T-helper 17 cell (primary cell): ENCODE measurements at regions not wholly inside any gene's neighbourhood (a gene's known extent, or its start where the extent isn't known, plus 50 kb on each side); places are given as distances from the start of the nearest gene placed in this dataset.

ENCODE experiments used
- ATAC-seq: fragments of 150-1000 bp; cut with Tn5 transposase; 2 replicates; pipeline ENCODE4 v1.10.0; 2021; ENCODE audit warnings: mild to moderate bottlenecking, moderate library complexity
- DNase-seq, 3 donors: peaks; one replicate each; pipeline versions ENCODE4 v3.0.0 to v3.0.0-alpha.2; 2020 to 2021
- H3K9me3 ChIP-seq: one replicate; pipeline ENCODE4 v1.7.0; 2013; ENCODE audit warnings: low read length, mild to moderate bottlenecking; ENCODE audit not compliant: control insufficient read depth, poor library complexity, severe bottlenecking
- H3K27ac Mint-ChIP-seq: one replicate; pipeline ENCODE4 v1.8.0; 2022; ENCODE audit warnings: mild to moderate bottlenecking, moderate library complexity, mixed read lengths
- H3K27me3 Mint-ChIP-seq: one replicate; pipeline ENCODE4 v1.8.0; 2022; ENCODE audit warnings: mixed read lengths
- H3K36me3 Mint-ChIP-seq: one replicate; pipeline ENCODE4 v1.8.0; 2022; ENCODE audit warnings: low read depth, mixed read lengths
- H3K4me1 Mint-ChIP-seq: one replicate; pipeline ENCODE4 v1.8.0; 2022; ENCODE audit warnings: mild to moderate bottlenecking, mixed read lengths
- H3K4me3 Mint-ChIP-seq: one replicate; pipeline ENCODE4 v1.8.0; 2022; ENCODE audit warnings: mild to moderate bottlenecking, moderate library complexity, mixed read lengths

GRCh38 chrX:42140320-42140719 is 217.0 kb upstream of the CASK start:
- H3K4me3 Mint-ChIP-seq: no peak overlapping the region
- ATAC-seq: no peak
- no peak for DNase-seq
- no peaks in the 10 kb centered on the region for H3K36me3 Mint-ChIP-seq
- no peaks in the 10 kb centered on the region for H3K9me3 ChIP-seq
- no peaks in the 10 kb centered on the region for H3K27me3 Mint-ChIP-seq
- H3K4me1 Mint-ChIP-seq: no peaks in the 10 kb centered on the region
- H3K27ac Mint-ChIP-seq: no peak overlapping the region

- no peaks in the 10 kb centered on the region for H3K9me3 ChIP-seq
- Mint-ChIP-seq H3K27ac (no peak overlapping the region), H3K27me3 (no peaks in the 10 kb centered on the region), H3K4me1 (peaks cover 2% of the 10 kb centered on the region), H3K36me3 (no peaks in the 10 kb centered on the region), H3K4me3 (no peak overlapping the region)
- ATAC-seq (no peak), DNase-seq (no peak)
These were observed 212.4 kb upstream of the CASK start for GRCh38 chrX:42135583-42136228.

- ATAC-seq: no peak
- Mint-ChIP-seq H3K36me3 (no peaks in the 10 kb centered on the region), H3K4me1 (peaks cover 19% of the 10 kb centered on the region), H3K27ac (no peak overlapping the region), H3K4me3 (no peak overlapping the region), H3K27me3 (no peaks in the 10 kb centered on the region)
- DNase-seq: no peak
- H3K9me3 ChIP-seq: no peaks in the 10 kb centered on the region
These were observed 208.5 kb upstream of the CASK start for GRCh38 chrX:42131856-42132255.

- ATAC-seq: no peak
These were observed 205.9 kb upstream of the CASK start for GRCh38 chrX:42129022-42129940.

GRCh38 chrX:42128587-42128986 is 205.2 kb upstream of the CASK start:
- Mint-ChIP-seq H3K4me3 (peak overlapping the region; percentile 60), H3K36me3 (no peaks in the 10 kb centered on the region), H3K27ac (peak overlapping the region; percentile 80), H3K4me1 (peaks cover 19% of the 10 kb centered on the region), H3K27me3 (no peaks in the 10 kb centered on the region)
- DNase-seq (no peak), ATAC-seq (no peak)
- no peaks in the 10 kb centered on the region for H3K9me3 ChIP-seq

More at GRCh38 chrX:42129022-42129940, 205.9 kb upstream of the CASK start:
- Mint-ChIP-seq H3K36me3 (no peaks in the 10 kb centered on the region), H3K27ac (peak overlapping the region; percentile 80), H3K4me1 (peaks cover 19% of the 10 kb centered on the region), H3K4me3 (no peak overlapping the region), H3K27me3 (no peaks in the 10 kb centered on the region)
- H3K9me3 ChIP-seq: no peaks in the 10 kb centered on the region
- no peak for DNase-seq

- DNase-seq: no peak
- H3K9me3 ChIP-seq: no peaks in the 10 kb centered on the region
- Mint-ChIP-seq H3K4me3 (peak overlapping the region; percentile 60), H3K36me3 (no peaks in the 10 kb centered on the region), H3K4me1 (peaks cover 19% of the 10 kb centered on the region), H3K27ac (peak overlapping the region; percentile 80), H3K27me3 (no peaks in the 10 kb centered on the region)
- ATAC-seq: peak; percentile 67
These were observed 204.7 kb upstream of the CASK start for GRCh38 chrX:42128020-42128419.

GRCh38 chrX:42127563-42127962 is 204.2 kb upstream of the CASK start:
- no peaks in the 10 kb centered on the region for H3K27me3 Mint-ChIP-seq
- H3K36me3 Mint-ChIP-seq: no peaks in the 10 kb centered on the region
- ATAC-seq (no peak), DNase-seq (no peak)
- peak overlapping the region; percentile 15 for H3K4me3 Mint-ChIP-seq
- no peaks in the 10 kb centered on the region for H3K9me3 ChIP-seq
- peaks cover 19% of the 10 kb centered on the region for H3K4me1 Mint-ChIP-seq
- H3K27ac Mint-ChIP-seq: peak overlapping the region; percentile 80

- Mint-ChIP-seq H3K36me3 (no peaks in the 10 kb centered on the region), H3K4me3 (no peak overlapping the region), H3K27me3 (no peaks in the 10 kb centered on the region), H3K4me1 (peaks cover 5% of the 10 kb centered on the region), H3K27ac (no peak overlapping the region)
- no peak for DNase-seq
- H3K9me3 ChIP-seq: no peaks in the 10 kb centered on the region
- no peak for ATAC-seq
These were observed 200.0 kb upstream of the CASK start for GRCh38 chrX:42123369-42123768.

- no peak overlapping the region for H3K4me3 Mint-ChIP-seq
- no peaks in the 10 kb centered on the region for H3K36me3 Mint-ChIP-seq
- H3K4me1 Mint-ChIP-seq: peaks cover 5% of the 10 kb centered on the region
- H3K27me3 Mint-ChIP-seq: no peaks in the 10 kb centered on the region
- DNase-seq (no peak), ATAC-seq (no peak)
- H3K27ac Mint-ChIP-seq: no peak overlapping the region
- H3K9me3 ChIP-seq: no peaks in the 10 kb centered on the region
These were observed 195.7 kb upstream of the CASK start for GRCh38 chrX:42119076-42119475.

- ATAC-seq: no peak
These were observed 194.0 kb upstream of the CASK start for GRCh38 chrX:42117318-42117717.

GRCh38 chrX:42109428-42109827 is 186.1 kb upstream of the CASK start:
- Mint-ChIP-seq H3K27ac (no peak overlapping the region), H3K4me3 (no peak overlapping the region), H3K4me1 (peaks cover 5% of the 10 kb centered on the region), H3K36me3 (no peaks in the 10 kb centered on the region), H3K27me3 (no peaks in the 10 kb centered on the region)
- no peak for DNase-seq
- ATAC-seq: peak; percentile 32
- no peaks in the 10 kb centered on the region for H3K9me3 ChIP-seq

More at GRCh38 chrX:42117318-42117717, 194.0 kb upstream of the CASK start:
- Mint-ChIP-seq H3K4me3 (no peak overlapping the region), H3K36me3 (no peaks in the 10 kb centered on the region), H3K27ac (no peak overlapping the region), H3K4me1 (peaks cover 5% of the 10 kb centered on the region), H3K27me3 (no peaks in the 10 kb centered on the region)
- DNase-seq: no peak
- H3K9me3 ChIP-seq: no peaks in the 10 kb centered on the region

GRCh38 chrX:42107495-42108488 is 184.4 kb upstream of the CASK start:
- no peaks in the 10 kb centered on the region for H3K27me3 Mint-ChIP-seq
- H3K27ac Mint-ChIP-seq: no peak overlapping the region
- no peaks in the 10 kb centered on the region for H3K9me3 ChIP-seq
- H3K4me1 Mint-ChIP-seq: peaks cover 5% of the 10 kb centered on the region
- no peak for DNase-seq
- no peak overlapping the region for H3K4me3 Mint-ChIP-seq
- H3K36me3 Mint-ChIP-seq: no peaks in the 10 kb centered on the region
- no peak for ATAC-seq

GRCh38 chrX:42106556-42106955 is 183.2 kb upstream of the CASK start:
- H3K27ac Mint-ChIP-seq: peak overlapping the region; percentile 29
- no peaks in the 10 kb centered on the region for H3K36me3 Mint-ChIP-seq
- H3K4me1 Mint-ChIP-seq: peaks cover 5% of the 10 kb centered on the region
- ATAC-seq: no peak
- no peak for DNase-seq
- H3K4me3 Mint-ChIP-seq: no peak overlapping the region
- no peaks in the 10 kb centered on the region for H3K9me3 ChIP-seq
- no peaks in the 10 kb centered on the region for H3K27me3 Mint-ChIP-seq
